HG02981 (cell line): ENCODE measurements at regions not wholly inside any gene's neighbourhood (a gene's known extent, or its start where the extent isn't known, plus 50 kb on each side); places are given as distances from the start of the nearest gene placed in this dataset.
"Not testable (repeated sequence)": the region's sequence is repeated elsewhere in the genome, so short reads cannot be mapped to it uniquely, and the experiment has no call there.

Experiments
- ATAC-seq: cut with Tn5 transposase; IDR thresholded peaks from one replicate; pipeline ENCODE4 v1.9.1; 2021; ENCODE audit warnings: mild to moderate bottlenecking, moderate library complexity; ENCODE audit not compliant: unreplicated experiment

DNA sequence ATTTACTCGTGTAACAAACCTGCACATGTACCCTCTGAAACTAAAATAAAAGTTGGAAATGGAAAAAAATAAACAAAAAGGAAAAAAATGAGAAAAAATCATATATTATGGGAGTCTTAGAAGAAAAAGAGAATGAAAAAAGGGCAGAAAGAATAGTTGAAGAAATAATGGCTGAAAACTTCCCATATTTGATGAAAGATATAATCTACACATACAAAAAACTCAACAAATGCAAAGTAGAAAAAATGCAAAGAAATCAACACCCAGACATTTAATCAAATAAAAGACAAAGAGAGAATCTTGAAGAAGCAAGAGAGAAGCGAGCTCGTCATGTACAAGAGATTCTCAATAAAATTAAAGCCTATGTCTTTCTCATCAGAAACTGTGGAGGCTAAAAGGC, 73.8 kb downstream of the SLC25A46 start:
- ATAC-seq: no peak

DNA sequence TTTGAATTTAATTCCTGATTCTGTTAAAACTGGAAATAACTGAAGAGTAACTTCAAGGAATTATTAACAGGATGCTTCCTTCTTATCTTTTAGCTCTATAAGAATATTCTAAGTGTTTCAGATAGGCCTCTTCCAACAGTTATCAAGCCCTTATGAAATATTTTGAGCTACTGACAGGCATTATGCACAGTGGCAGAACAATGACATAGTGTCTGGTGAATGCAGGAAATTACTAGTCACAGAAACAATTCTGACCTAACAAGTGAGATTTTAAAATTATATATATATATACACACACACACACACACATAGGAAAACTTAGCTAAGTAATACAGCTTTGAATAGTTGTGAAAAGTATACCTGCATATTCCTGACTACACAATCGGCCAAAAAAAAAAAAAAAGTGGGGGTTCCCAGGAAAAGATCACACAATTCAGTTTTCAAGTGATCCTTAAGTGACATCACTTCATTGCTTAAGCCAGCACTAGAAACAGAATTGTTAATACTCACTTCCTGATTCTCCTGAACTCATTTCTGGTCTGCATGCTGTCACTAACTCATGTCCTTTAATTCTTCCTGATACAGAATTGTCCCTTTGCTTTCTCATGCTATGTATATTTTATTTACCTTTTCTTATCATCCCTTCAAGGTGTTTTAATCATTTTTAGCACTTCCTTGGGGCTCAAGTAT, 77.3 kb downstream of the SLC25A46 start:
- no peak for ATAC-seq

DNA sequence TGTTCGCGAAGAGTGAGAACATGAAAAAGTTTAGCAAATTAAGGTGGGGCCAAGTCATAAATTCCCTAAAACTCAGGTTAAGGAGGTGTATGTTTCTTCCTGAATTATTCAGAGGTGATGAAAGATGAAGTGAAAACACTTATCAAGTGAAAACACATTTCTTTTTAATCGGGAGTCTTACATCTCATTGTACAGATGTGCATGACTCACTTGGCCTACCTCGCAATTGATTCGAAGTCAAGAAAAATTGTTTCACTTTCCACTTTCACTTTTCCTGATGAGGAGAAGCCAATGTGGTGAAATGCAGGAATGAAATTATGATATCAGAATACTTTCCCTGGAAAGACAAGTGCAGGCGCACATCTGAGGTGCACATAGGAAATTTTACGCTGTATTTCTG, 78.7 kb downstream of the SLC25A46 start:
- ATAC-seq: no peak

DNA sequence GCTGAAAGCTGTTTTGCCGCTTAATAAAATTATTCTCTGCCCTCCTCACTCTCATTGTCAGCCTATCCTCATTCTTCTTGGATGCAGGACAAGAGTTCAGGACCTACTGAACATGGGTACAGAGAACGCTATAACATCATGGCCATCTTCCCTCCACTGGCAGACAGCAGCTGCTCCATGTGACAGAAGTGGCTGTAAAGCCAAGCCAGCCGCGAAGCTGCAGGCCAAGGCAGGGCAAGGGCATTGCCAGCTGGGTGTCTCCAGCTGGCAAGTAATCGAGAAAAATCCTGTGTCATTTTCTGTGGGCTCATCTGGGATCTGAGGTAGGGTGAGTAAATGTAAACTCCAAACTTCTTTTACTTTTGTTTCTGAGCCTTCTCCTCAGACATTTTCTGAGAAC, 84.8 kb downstream of the SLC25A46 start:
- no peak for ATAC-seq

DNA sequence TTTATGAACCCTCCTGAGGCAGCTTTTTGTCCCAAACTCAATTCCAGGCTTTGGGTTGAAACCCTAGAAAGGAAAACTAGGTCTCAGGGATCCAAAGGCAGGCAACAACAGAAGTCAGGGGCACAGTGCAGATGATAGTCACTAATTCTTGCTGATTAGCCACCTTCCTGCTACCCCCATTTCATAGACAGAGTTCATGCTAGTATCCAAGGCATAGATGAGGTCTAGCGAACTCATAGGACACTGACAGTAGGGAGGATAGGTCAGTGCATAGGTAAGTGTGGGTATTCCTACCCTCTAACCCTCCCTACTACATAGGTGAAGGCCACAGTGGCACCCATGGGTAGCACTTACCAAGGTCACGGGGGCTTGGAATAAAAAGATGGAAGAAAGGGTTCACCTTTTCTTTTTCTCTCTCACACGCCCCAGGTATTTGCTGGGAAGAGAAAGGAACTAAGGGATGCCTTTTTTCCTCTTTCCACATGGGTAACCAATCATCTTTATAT, 86.2 kb downstream of the SLC25A46 start:
- ATAC-seq: no peak

DNA sequence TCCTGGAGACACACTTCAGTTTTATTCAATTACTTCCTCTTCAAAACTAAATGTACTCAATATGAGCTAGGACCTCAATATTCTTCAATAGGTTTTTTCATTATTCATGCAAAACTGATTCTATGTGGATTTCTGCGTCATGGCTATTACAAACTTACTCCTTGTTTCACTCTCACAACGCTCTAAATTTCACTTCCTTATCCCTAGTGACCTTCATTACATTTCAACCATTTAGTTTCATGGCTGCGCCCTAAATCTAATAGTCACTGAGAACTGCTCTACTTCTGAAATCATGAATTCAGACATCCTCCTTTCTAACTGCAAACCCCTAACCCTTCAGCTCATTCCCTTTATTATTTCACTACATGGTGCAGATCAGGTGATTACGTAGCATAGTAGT, 93.9 kb downstream of the SLC25A46 start:
- no peak for ATAC-seq

DNA sequence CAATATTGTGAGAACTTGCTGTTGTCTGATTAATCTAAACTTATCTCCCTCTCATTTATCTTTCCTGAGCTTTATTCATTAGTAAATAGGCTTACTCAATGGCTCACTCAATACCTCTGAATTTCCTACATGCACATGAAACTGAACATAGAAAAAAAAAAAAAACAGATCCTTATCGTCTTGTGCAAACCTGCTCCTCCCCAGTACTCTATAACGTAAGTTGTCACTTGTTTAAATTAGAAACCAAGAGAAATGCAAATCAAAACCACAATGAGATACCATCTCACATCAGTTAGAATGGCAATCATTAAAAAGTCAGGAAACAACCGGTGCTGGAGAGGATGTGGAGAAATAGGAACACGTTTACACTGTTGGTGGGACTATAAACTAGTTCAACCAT, 96.1 kb downstream of the SLC25A46 start:
- ATAC-seq: not testable (repeated sequence)

DNA sequence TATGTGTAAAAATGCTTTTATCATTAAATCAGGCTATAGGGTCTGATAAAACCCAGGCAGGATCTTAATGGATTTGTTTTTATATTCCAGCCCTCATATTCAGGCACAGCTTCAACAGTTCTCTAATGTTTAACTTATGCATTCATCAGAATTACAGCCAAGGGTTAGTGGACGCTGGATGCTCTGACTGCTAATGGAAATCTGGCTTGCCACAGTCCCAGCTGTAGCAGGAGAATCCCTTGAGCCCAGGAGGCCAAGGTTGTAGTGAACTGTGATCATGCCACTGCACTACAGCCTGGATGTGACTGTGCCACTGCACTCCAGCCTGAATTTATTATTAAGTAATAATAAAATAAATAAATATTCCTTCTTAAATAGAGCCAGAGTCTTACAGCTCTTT, 98.0 kb downstream of the SLC25A46 start:
- no peak for ATAC-seq

DNA sequence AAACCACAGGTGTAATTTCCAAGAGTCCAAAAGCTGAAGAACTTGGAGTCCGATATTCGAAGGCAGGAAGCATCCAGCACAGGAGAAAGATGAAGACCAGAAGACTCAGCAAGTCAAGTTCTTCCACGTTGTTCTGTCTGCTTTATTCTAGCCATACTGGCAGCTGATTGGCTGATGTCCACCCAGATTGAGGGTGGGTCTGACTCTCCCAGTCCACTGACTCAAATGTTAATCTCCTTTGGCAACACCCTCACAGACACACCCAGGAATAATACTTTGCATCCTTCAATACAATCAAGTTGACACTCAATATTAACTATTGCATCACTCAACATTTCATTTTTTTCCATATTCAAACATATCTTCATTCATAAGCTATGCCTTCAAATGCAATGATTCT, 99.5 kb downstream of the SLC25A46 start:
- not testable (repeated sequence) for ATAC-seq

DNA sequence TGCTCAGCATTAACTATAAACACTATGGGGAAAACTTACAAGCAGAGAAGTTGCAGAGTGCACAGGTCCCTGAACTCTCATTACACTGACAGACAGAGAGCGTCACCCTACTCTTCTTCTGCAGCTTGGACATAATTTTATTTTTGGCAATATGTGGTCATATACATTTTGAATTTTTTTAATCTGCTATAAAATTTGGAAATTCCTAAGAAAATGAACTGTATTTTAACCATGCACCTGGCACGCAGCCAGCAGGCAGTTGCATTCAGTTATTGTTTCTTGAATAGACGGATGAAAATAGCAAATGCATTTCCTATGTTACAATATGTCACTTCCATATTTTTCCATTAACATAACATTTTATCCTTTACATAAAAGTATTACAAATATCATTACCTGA, 100.2 kb downstream of the SLC25A46 start:
- no peak for ATAC-seq

DNA sequence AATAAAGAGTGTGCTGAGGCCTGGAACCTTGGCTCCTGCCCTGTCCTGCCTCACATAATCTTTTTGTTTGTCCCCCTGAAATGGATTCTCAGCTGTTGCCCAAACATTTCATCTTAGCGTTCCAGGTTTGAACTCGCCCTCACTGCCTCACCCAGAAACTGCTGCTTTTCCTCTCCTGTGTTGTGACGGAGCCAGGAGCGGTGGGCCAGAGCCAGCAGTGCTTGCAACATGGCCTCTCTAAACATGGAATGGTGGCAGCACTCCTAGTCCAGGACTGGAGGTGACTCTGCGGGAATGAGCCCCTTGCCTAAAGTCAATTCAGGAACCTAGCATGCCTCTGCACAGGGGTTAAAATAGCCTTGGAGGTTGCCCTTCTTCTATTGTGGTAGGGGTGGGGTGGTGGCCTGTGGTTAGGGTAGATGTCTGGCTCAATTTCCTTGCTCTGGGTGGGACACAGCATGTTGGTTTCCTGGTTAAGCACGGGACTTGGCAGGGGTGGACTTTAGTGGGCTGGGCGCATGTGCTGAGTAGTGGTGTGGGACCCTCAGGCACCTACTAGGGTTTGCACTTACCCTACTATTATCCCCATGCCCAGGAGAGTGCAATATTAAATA, 101.6 kb downstream of the SLC25A46 start:
- ATAC-seq: no peak

DNA sequence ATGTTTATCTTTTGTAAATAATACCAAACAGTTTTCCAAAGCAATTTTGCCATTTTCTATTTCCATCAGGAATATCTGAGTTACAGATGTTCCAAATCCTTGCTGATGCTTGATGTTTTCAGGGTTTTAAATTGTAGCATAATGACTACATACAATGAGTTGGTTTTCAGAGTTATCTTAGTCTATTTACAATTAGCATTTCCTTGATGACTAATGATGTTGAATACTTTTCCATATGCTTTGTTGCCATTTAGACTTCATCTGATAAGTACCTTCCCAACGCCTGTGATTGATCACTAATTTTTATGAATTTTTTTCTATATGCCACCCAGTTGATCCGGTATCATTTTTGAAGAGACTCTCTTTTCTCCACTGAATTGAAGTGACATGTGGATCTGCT, 102.3 kb downstream of the SLC25A46 start:
- no peak for ATAC-seq

DNA sequence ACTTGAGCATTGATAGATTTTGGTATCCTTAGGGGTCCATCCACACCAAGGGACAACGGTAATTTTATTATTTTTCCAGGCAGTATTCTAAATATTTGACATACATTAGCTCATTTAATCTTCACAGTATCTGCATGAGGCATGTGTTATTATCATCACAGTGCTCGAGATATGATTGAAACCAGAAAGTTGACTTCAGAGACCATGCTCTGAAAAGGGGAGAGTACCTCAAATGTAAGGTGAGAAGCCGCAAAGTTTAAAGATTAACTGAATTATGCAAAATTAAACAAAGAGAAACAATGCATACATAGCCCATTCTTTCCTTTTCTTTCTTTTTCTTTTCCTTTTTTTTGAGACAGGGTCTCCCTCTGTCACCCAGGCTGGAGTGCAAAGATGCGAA, 104.1 kb downstream of the SLC25A46 start:
- no peak for ATAC-seq

DNA sequence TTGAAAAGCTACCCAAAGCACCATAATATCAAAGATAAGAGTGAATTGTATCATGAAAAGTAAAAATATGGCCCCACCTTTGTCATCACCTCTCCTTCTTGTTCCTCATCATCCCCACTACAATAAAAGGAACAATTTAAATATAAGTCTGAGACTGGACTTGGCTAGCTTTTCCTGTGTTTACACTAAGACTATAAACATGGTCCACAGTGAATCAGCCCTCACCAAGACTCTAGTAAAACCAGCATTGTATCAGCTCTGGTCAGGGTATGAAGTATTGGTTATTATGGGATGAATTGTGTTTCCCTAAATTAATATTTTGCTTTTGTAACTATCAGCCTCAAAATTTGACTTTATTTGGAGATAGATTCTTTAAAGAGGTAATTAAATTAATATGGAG, 105.4 kb downstream of the SLC25A46 start:
- ATAC-seq: no peak

DNA sequence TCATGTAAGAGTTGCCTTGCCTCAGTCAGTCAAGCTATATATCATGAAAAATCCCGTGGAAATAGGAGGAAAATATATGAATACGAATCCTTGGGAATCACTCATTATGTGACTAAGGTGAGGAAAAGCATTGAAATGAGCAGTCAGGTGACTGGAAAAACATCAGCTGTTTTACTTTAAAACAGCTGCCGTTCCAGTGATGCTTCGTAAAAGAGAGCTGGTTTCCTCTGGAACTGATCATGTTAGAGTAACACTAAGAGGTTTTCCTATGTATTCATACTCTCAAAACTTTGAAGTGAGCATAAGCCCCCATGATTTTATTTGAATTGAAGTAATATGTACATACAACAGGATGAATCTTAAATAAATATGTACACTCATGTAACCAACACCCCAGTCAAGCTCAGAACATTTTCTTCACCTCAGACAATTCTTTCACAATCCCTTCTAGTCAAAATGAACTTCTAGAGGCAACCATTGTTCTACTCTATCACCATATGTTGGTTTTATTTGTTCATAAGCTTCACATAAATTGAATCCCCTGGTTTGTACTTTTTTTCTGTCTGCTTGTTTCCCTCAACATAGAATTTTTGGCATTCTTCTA, 107.7 kb downstream of the SLC25A46 start:
- no peak for ATAC-seq

DNA sequence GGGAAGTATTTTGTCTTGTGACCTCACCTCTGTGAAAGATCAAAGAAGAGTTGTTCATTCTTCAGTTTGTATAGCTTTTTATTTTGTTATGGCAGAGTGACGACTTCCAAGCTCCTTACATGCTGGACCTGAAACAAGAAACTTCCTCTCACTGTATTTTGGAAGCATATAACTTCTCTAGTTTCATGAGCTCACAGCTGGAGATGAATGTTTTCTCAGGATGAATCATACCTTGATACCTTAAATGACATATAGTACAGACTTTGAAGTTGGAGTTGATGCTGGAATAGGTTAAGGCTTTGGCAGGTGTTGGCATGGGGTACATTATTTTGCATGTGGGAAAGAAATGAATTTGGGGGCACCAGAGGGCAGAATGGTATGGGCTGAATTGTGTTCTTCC, 112.5 kb downstream of the SLC25A46 start:
- no peak for ATAC-seq

DNA sequence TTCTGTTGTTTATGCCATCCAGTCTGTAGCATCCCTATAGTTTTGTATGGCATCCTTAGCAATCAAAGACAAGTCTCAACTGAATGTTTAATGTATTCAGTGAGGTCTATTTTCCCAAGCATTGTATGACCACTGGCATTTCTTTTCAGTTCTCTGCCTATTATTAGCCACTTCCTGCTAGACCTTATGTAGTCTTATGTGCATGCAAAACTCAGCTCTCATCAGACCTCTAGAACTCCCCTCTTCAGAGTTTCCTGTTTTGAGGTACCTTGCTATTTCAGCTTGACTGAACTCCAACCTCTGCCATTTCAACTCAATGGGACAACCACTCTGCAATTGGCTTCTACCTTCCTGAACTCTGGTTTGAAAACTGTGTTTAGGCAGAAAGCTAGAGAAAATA, 113.2 kb downstream of the SLC25A46 start:
- ATAC-seq: peak; percentile 97

DNA sequence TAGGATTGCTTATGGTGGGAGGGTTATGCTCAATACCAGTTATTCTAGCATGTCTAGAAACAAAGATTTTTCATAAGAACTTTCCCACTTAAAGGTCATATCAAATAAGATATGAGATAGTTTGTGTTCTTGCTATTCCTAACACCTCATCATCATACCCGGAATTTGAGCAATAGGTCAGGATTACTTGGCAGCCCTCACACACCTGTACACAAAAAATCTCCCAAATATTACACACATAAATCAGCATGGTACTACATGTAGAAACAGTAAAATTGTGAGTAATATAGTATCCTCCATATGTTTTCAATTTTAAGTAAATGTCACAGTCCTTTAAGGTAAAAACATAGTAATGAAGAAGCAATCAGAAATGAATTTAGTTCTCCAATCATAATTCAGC, 113.7 kb downstream of the SLC25A46 start:
- ATAC-seq: no peak

DNA sequence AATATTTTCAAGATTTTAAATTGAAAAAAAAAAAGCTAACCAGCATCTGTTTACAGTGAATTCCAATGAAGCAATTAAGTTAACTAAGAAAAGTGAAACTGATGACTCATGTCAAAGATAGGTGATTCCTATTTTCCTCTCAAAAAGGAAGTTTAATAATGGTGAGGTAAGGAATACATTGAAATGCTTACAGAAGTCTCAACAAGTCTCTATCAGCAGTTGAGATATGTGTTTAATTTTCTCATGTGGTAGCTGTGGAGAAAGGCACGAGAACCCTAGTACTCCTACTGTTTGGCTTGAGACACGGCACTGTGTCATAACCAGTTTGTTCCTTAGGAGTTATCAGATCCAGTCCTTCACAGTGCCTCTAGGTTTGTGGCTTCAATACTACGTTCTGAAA, 114.5 kb downstream of the SLC25A46 start:
- ATAC-seq: no peak

DNA sequence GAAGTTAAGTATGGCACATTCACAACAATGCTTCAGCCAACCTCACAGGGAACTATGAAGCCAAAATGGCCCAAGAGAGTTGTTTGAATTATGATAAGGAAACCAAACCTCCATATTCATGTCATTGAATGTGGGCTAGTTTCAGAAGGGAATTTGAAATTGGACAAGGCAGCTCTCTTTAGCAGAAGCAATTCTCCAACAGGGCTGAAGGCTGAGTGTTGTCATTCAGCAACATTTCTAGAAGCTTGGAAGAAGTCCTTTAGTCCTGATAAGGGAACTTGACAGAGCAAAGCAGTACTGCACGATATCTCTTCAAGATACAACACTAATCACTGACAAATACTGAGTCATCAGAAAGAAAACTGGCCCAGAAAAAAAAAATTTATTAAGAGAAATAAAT, 115.4 kb downstream of the SLC25A46 start:
- no peak for ATAC-seq

DNA sequence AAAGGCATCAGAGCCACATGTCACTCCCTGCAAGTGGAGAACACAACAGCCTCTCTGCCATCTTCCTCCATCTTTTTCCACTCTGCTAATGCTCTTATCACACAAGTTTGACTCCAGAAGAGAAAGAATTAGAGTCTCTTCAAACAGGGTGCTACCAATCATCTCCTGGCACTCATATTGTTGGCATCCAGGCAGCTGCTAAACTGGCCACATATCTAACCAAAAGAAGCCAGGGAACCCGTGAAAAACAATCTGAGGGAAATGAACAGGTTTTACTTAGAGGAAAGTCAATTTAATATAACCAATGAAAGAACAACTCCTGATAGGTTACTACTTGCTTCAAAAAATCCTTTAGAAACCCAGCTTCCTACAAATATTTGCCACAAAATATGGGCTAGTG, 117.2 kb downstream of the SLC25A46 start:
- no peak for ATAC-seq

DNA sequence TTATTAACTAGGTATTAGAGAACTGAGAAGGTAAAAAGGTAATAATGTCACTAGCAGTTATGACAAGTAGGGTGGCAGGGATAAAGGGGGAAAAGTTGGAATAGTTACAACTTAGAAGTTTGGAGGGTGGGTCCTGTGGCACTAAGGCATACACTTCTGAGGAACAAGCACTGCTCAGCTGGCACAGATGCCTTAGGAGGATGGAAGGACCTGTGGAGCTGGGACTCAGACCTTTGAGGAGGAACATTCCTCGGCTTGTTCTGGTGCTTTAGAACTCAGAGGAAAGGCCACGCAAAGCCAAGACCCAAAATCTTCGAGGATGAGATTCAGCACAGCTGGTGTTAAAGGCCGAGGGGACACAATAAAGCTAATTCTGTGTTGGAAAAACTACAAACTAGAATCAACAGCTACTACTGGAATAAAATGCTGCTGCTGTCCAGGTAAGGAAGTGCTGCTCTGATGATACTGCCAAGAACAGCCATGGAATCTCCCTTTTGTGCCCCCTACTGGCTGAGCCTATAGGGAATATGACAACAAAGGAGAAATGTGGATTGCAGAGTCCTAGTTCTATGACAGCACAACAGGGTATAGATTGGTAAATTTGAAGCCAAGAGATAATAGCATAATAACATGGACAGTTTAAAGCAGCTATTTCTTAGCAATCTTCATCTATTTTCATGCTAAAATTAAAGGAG, 126.7 kb downstream of the SLC25A46 start:
- ATAC-seq: peak; percentile 81
